ENCODE measurements at regions not wholly inside any gene's neighbourhood (a gene's known extent, or its start where the extent isn't known, plus 50 kb on each side); places are given as distances from the start of the nearest gene placed in this dataset.
"Not testable (repeated sequence)": the region's sequence is repeated elsewhere in the genome, so short reads cannot be mapped to it uniquely, and the experiment has no call there.

- DNase-seq (ENCODE audit: low spot score in 2 of 2) (no peak), FAIRE-seq (no peak)
Observed at GRCh38 chr1:38677756-38678155, 181.8 kb downstream of the RRAGC start.

GRCh38 chr1:38677311-38677710 lies 182.3 kb downstream of the RRAGC start:
- FAIRE-seq = no peak

GRCh38 chr1:38672692-38673091 lies 186.9 kb downstream of the RRAGC start:
- DNase-seq (ENCODE audit: low spot score in 2 of 2) = no peak
- FAIRE-seq = no peak

More at GRCh38 chr1:38677311-38677710, 182.3 kb downstream of the RRAGC start:
- DNase-seq (ENCODE audit: low spot score in 2 of 2) = no peak

GRCh38 chr1:38671221-38671620 lies 188.4 kb downstream of the RRAGC start:
- FAIRE-seq (no peak), DNase-seq (ENCODE audit: low spot score in 2 of 2) (no peak)

GRCh38 chr1:38670544-38671122 lies 188.9 kb downstream of the RRAGC start:
- FAIRE-seq = no peak
- DNase-seq (ENCODE audit: low spot score in 2 of 2) = no peak

GRCh38 chr1:38667626-38668025 lies 191.9 kb downstream of the RRAGC start:
- DNase-seq (ENCODE audit: low spot score in 2 of 2) (no peak), FAIRE-seq (no peak)

- DNase-seq (ENCODE audit: low spot score in 2 of 2) (no peak), FAIRE-seq (no peak)
Observed at GRCh38 chr1:38662126-38662525, 197.4 kb downstream of the RRAGC start.

GRCh38 chr1:38658883-38659282 lies 200.7 kb downstream of the RRAGC start:
- FAIRE-seq (no peak), DNase-seq (ENCODE audit: low spot score in 2 of 2) (no peak)

GRCh38 chr1:38657873-38658272 lies 201.7 kb downstream of the RRAGC start:
- DNase-seq (ENCODE audit: low spot score in 2 of 2) (no peak), FAIRE-seq (no peak)

- no peak for DNase-seq (ENCODE audit: low spot score in 2 of 2)
- FAIRE-seq = no peak
Observed at GRCh38 chr1:38657207-38657840, 202.2 kb downstream of the RRAGC start.

GRCh38 chr1:38656726-38657125 lies 202.8 kb downstream of the RRAGC start:
- DNase-seq (ENCODE audit: low spot score in 2 of 2) = no peak

GRCh38 chr1:38652217-38652616 lies 207.4 kb downstream of the RRAGC start:
- no peak for FAIRE-seq
- no peak for DNase-seq (ENCODE audit: low spot score in 2 of 2)

More at GRCh38 chr1:38656726-38657125, 202.8 kb downstream of the RRAGC start:
- no peak for FAIRE-seq

GRCh38 chr1:38651669-38652068 lies 207.9 kb downstream of the RRAGC start:
- DNase-seq (ENCODE audit: low spot score in 2 of 2) (no peak), FAIRE-seq (no peak)

- DNase-seq (ENCODE audit: low spot score in 2 of 2) (no peak), FAIRE-seq (no peak)
Observed at GRCh38 chr1:38648417-38648816, 211.2 kb downstream of the RRAGC start.

- FAIRE-seq; DNase-seq (ENCODE audit: low spot score in 2 of 2): not testable (repeated sequence)
Observed at GRCh38 chr1:38647341-38647740, 212.2 kb downstream of the RRAGC start.

- FAIRE-seq (no peak), DNase-seq (ENCODE audit: low spot score in 2 of 2) (no peak)
Observed at GRCh38 chr1:38644092-38644491, 215.5 kb downstream of the RRAGC start.

- FAIRE-seq (no peak), DNase-seq (ENCODE audit: low spot score in 2 of 2) (no peak)
Observed at GRCh38 chr1:38641661-38642060, 217.9 kb downstream of the RRAGC start.

- FAIRE-seq = no peak
- no peak for DNase-seq (ENCODE audit: low spot score in 2 of 2)
Observed at GRCh38 chr1:38640371-38640770, 219.2 kb downstream of the RRAGC start.

GRCh38 chr1:38628241-38628640 lies 231.3 kb downstream of the RRAGC start:
- no peak for DNase-seq (ENCODE audit: low spot score in 2 of 2)
- no peak for FAIRE-seq

- FAIRE-seq (no peak), DNase-seq (ENCODE audit: low spot score in 2 of 2) (no peak)
Observed at GRCh38 chr1:38625939-38626338, 233.6 kb downstream of the RRAGC start.

- DNase-seq (ENCODE audit: low spot score in 2 of 2) = no peak
- no peak for FAIRE-seq
Observed at GRCh38 chr1:38624336-38625039, 235.1 kb downstream of the RRAGC start.

- FAIRE-seq (no peak), DNase-seq (ENCODE audit: low spot score in 2 of 2) (no peak)
Observed at GRCh38 chr1:38623529-38623928, 236.0 kb downstream of the RRAGC start.
